ENCODE measurements at regions not wholly inside any gene's neighbourhood (a gene's known extent, or its start where the extent isn't known, plus 50 kb on each side); places are given as distances from the start of the nearest gene placed in this dataset.

DNA sequence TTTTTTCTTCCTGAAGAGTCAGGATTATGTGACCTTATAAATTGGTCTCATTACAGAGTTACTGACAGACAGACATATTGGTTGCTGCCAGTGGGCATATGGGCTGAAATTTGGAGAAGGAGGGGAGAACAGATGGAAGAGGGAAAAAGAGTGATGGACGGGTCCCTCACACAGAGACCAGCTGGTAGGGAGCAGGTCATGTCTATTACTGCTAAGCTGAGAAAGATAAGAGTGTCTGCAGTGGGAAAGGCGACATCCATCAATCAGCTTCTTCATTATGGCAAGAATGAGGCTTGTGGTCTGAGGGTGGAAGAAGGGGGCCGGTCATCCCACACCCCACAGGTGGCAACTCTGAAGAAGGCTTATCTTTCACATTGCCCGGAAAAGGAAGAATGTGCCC, 353.8 kb upstream of the RSPO3 start:
- peak; percentile 94 for DNase-seq

DNA sequence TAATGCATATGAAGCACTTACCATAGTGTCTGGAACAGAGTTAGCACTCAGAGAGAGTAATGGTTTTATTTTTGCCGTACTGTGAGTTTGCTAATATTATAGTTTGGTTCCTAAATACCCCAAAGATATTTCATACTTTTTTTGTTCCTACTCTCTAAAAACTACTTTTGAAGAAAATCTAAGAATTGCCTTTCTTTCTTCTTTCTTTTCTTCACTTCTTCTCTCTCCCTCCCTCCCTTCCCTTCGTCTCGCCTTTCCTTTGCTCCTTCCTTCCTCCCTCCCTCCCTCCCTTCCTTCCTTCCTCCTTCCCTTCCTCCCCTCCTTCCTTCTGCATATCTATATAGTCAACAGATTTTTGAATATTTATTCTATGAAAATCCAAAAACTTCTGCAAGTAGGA, 351.7 kb upstream of the RSPO3 start:
- DNase-seq: no peak

DNA sequence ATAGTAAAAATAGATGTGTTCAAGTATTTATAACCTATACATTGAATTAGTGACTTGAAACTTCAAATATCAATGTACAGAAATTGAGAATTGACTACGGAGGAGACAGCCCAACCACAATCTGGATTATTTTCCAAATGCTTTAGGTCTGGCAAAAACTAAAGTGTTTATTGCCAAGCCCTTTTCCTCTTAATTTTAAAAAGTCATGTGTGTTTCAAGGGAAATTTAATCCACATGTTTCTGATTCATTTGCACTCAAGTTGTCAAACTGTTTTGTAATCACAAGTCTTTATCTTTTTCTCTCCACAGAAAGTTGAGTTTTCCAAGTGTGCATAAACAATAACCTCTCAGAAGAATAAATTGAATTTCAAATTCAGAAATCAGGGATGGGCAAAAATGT, 350.8 kb upstream of the RSPO3 start:
- DNase-seq: no peak

DNA sequence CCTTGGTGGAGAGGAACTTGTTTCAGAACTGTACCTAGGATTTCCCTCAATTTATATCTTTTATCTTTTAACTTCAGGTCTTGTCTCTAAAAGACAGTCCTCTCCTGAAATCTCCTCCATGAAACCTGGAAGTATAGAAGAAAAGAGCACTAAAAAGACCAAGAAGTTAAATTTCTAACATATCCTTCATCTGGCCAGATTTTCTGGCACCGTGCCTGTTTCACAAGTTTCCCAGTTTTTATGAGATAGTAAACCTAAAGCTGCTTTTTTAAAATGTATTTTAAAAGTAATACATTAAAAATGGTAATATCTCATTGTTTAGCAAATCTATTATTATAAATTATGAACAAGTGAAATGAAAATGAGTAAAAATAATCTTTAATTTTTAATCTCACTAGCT, 348.3 kb upstream of the RSPO3 start:
- DNase-seq: no peak

DNA sequence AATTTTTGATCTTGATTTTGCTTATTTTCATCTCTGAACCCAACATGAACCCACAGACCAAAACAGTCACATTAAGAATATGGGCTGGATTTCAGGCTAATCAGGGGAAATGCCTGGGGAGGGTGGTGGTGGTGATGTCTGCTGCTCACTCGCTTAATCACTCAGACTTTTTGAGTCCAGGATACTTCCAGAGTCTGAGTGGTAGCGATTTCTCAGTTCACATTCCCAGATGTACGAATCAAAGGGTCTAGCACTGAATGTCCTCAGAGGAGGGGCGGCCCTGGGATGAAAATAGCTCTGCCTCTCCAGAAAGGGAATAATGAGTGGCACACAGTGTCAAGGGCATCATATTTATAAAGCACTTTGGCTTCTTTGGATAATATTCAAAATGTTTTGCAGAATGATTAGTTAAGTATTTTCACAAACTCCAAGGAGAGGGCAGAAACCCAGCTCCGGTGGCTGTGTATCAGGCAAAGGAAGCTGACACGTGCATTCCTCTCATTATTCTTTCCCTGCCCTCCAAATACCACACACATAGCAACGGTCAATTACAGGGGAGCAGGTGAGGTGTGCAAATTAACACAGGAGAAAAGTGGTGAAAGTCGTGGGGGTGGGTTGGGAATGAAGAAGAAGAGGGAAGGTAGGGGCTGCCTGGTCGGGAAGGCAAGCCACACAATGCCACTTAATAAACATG, 345.2 kb upstream of the RSPO3 start:
- no peak for DNase-seq

DNA sequence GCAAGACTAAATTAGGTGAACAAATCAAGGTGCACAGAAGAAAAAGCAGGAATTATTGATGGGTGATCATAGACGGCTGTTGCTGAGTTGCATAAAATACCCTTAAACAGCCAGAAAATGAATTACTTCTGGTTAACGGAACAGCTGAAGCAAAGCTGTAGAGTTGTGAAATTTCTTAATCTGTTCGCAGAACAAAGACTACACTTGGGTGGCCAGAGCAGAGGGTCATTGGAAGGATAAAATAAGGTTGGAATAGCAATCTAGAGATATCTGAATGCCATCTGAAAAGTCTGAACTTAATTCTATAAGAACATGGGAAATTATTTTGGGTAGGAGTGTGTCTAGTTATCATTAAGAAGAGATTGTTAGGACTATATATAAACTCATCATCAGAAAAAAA, 339.1 kb upstream of the RSPO3 start:
- DNase-seq: no peak

DNA sequence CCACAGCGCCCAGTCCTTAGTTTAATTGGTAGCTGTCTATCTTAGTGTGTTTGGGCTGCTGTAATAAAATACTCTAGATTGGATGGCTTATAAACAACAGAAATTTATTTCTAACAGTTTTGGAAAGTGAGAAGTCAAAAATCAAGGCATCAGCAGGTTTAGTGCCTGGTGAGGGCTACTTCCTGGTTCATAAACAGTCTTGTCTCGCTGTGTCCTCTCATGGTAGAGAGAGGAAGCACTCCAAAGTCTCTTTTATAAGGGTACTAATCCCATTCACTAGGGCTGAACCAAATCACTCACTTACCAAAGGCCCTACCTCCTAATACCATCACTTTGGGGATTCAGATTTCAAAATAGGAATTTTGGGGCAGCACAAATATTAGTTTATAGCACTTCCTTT, 336.9 kb upstream of the RSPO3 start:
- DNase-seq: peak; percentile 50

DNA sequence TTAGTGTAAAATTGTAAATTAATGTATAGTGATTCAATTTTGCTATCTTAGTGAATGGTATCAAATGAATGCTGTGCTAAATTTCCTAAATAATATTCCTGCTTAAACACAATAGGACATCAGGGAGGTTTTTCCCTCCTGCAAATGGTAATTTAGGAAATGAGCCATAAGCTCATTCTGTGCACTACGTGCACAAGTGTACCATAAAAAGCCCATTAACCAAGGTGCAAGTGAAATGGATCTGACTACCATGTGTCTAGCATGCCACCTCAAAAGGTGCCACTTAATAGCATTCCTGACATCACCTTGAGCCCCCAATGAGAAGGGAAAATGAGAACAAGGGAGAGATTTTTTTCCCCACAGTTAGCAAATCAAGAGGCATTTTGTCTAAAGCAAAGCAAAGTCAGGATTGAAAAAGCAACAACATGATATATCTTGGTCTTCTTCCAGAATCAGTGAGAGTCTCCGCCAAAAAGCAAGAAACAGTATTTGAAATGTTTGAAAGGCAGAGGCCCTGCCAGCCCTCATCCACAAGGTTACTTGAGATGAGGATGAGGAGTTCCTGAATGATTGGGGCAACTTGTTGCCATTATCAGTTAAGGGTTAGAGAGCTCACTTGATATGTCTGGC, 334.2 kb upstream of the RSPO3 start:
- no peak for DNase-seq

DNA sequence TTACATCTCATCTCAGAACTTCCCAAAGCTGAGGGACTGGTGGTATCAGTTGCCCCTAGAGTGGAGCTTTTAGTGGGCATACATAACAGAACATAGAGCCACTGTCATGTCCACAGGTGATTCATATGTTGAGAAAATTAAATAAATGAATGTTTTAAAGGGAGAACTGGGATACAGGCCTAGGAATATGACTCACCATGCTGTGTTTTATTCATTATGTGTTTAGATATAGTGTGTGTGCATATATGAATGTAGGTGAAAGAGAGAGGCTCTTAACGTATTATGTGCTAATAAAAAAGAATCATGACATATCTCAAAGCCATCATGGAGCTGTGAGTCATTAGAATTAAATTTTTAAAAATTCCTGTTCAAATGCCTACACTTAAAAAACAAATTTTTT, 332.2 kb upstream of the RSPO3 start:
- no peak for DNase-seq

DNA sequence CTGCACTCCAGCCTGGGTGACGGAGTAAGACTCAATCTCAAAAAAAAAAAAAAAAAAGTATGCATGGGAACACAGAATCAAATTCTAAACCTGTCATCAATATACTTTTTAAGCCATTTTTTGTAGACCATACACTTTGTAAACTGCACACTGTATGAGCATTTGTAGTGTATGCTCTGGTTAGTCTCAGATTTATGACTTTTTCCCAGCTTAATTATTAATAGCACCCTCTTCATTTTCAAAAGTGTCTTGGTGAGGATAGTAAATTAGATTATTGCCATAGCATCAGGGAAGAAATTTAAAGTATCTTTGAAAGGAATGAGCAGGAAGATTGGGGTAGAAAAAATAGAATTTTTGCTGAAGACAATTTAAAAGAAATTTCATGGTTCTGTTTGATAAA, 330.8 kb upstream of the RSPO3 start:
- DNase-seq: no peak

DNA sequence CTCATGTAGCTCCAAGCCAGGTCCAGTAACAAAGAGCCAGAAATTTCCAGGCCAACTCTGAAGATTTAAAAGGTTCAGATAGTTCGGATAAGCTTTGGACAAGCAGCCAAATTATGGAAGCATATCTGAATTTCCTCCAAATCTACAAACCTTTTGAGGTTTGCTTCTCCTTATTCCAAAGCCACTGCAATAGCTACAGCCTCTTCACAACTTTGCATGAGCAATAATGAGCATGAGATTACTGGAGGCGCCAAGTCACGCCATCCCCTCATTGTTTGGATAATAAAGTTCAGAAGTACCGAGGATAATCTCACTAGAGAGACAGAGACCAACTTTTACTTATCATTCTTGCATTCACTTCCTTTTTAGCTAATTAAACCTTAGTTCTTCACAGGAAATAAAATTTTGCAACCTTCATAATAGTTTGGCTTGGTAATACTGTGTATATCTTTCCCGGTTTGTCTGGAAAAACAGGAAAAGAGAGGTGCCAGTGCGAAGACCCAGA, 329.6 kb upstream of the RSPO3 start:
- no peak for DNase-seq

DNA sequence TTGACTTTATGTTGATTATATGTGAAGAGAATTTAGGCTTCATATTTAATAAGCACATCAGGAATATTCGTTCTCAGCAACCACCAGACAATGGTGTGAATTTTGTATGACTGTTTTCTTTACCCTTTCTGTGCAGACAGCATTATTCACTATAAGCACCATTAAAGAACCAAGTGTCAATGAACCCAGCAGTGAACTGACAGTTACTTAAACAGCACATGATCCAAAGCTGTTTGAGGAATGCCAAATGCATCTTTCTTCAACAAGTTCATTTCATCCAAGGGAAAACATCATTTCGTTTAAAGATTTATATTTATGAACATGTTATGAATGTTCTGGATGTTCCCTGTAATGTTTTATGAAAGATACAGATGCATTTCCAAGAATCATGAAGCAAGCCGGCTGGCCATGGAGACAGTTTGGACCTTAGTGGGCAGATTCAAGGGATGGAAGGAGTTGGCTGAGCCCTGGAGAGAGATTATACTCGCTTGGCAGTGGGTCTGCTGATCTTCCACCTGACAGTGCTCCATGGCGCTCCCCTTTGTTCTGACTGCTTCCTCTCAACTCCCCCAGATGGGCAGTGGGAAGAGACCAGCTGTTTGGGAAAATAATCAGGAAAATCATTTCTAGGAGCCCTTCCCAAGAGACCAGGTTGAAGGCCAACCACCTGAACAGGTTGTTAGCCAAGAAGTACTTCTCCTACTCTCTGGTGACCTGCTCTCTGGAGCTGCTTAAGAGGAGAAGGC, 326.0 kb upstream of the RSPO3 start:
- DNase-seq: no peak

DNA sequence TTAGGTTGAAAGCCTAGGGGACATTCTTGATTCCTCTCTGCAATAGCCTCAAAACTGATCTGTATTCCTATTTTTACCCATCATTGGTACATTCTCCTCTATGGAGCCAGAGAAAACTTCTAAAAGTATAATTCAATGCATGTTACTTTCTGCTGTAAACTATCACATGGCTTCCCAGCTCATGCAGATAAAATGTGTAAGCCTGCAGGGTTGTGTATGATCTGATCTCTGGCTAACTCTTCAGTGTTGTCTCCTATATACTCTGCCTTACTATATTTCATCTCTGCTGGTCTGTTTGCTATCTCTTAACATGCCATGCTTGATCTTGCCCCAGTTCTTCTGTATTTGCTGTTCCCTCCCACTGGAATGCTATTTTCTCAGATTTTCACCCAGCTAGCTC, 323.3 kb upstream of the RSPO3 start:
- no peak for DNase-seq

DNA sequence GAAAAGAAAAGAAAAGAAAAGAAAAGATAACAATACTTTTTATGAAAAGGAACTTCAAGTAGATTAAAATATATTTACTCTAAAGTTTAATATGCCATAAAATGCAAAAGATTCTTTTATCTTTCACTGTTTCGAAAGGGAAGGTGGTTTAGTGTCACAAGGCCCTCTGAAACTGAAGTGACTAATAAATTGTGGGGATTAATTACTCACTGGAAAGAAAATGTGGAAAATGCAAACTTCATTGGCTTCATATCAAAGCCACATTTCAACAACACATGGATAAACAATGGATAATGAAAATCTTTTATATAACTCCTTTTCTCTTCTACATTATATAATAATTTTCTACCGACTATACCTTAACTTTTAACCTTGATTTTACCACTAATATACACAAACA, 320.5 kb upstream of the RSPO3 start:
- no peak for DNase-seq

DNA sequence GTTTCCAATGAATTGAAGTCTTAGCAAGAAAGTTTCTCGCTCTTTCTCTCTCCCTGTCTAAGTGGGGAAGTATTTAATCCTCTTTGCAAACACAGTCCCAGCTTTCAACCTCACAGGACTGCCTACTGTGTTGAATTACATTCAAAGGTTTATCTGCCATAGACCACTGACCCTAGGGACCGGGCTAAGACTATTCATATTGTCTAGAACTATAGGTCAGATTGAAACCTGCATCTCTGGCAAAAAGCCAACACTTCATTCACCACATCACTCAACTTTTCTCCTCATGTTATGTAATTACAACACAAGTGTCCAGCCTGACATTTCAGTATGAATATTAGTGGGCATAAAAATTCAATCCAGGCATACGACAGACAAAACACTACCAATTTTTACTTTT, 314.7 kb upstream of the RSPO3 start:
- DNase-seq: peak; percentile 44

DNA sequence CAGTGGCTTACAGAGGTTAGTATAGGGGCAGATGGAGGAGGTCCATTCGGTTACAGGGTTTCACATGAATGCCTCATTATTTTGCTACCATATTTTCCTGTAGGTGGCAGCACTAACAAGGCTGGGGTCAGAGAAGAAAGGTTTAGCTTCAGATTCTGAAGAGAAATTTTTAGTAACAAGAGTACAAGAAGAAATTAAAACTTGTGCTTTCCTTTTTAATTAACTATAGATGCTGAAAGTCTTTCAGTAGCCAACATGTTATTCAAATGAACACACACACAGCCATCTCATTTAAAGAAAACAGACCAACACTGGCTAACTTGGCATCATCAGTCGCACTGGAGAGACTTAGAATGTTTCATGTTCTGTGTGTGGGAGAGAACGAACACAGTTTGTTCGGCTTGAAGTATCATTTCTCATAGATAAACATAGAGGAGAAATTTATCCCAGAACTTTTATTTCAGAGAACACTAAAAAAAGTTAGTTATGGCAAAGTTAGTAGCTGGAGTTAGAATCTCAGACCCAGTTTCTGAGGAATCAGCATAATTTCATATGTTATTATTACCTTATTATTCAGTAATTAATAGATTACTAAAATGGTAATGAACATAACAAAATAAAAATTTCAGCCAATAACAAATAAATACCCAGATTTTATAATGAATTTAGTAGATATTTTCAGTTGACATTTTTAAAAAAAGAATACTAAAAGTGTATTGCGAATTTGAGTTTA, 314.0 kb upstream of the RSPO3 start:
- DNase-seq: peak; percentile 79

DNA sequence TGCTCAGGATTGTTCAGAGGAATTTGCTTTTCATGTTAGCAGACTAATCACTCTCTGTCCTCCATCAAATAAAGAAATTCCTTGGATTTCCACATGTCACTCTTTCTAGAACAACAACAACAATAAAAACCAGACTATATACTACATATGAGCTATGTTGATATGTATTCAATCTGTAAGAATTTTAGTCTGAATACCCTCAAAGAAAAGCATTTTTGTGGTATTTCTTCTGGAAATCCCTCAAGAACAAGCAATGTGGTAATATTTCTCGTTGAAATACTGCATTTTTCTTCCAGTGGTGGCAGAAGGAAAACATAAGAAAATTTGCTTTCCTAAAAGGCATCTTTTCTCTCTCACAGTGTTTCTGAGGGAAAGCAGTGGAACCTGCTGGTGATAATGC, 312.6 kb upstream of the RSPO3 start:
- no peak for DNase-seq

DNA sequence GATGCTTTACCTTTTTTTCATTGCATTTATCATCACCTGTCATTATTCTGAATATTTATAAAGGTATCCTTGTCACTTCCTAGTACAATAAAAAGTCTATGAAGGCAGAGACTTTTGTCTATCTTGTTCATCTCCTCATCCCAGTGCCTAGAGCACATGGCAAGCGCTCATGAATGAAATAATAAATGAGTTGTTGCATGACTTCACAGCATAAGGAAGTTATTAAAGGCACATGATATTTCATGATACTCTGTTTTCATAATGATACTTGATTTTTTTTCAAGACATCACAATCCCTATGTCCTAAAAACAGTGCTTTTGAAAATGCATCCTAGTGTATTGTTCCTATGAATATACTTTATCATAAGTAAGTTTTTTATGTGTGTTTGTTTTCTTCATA, 310.6 kb upstream of the RSPO3 start:
- DNase-seq: no peak

DNA sequence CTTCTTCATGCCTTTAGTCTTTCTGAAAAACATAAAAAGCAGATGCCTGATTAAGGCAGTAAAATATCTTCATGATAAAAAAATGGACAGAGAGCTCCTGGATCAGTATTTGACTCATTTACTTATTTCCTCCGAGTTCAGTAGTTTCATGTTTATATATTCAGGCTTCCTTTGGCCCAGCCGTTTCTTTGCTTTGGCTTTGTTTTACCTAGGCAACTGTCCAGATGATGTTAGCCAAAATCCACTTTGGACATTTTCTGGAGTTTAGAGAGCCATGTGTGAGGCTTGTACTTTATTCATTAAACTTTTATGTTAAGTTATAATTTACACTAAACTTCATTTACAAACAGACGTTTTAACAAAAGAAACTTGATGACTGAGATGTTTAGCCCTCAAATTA, 307.1 kb upstream of the RSPO3 start:
- no peak for DNase-seq

DNA sequence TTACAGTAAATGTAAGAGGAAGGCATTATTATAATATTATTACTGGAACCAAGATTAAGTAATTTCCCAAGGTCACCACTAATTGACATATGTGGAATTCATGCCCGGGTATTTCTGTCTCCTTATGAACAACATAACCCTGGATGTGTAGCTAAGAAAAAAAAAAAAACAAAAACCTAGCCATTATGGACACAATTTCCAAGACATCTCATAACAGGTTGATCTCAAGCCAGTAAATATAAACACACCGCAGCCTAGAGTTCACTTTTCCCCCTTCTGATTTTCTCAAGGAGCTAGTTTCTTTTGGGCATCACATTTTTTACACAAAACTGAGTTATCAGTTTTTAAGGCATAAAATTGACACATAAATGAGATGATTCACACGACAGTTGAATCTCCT, 306.5 kb upstream of the RSPO3 start:
- no peak for DNase-seq

DNA sequence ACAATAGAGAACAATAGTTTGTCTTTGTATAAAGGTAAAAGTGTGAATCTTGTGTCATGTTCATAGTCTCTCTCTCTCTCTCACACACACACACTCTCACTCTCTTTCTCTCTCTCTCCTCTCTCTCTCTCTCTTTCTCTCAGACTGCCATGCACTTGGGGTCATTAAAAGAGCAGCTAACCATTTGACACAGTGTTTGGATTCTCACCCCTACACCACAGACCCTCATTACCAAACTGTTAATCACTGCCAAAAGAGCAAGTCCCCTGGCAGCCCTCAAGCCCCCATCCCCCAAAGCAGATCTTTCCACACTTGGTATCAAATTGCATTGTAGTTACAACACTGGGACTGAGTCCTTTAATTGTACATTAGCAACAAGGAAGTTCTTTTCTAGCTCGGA, 305.8 kb upstream of the RSPO3 start:
- peak; percentile 20 for DNase-seq

DNA sequence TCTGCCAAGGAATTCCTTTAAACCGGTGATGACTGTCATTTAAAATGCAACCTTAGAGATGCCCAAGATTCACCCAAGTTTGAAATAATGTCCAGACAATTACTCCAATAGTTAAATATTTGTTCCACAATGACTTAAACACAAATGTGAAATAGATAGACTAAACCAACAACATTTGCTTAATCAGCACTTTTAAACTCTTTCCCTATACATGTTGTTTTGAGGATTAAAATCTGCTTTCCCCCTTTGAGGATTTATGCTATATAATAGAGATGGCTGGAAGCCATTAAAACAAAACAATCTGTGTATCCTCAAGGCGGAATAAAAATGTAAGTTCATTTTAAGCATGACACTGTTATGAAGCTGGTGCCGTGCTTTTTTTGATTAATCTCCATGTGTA, 297.8 kb upstream of the RSPO3 start:
- no peak for DNase-seq

DNA sequence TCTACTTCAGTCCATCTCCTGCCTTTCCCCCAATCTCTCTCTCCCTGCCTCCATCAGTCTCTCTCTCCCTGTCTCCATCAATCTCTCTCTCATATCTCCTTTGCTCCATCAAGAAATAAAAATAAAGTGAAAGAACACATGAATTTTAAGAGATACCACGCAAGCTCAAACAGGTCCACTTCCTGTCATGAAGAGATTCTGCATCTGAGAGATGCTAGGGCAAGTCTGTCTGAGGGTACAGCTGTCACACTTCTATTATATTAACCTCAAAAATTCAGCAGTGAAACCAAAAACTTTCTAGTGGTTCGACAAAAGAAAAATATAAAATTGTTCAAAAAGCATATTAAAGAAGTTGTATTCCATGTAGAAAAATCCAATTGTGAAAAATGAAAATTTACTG, 296.8 kb upstream of the RSPO3 start:
- DNase-seq: no peak

DNA sequence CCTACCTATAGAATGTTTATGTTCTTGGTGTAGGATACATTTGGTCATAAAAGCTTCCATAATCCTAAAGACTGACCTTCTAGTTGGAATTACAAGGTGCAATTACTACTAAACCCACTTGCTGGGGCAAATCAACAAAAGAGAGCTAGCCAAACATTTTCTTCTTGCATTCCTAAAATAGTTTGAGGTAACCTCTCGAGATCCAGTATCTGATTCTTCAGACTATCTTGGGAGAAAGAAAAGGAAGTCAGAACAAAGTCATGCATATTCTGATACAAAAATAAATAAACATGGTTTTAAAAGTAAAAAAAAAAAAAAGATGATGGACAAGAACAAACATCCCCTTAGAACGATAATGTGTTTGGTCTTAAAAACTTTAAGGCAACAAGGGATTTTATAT, 294.2 kb upstream of the RSPO3 start:
- DNase-seq: no peak
